ENCODE measurements at regions not wholly inside any gene's neighbourhood (a gene's known extent, or its start where the extent isn't known, plus 50 kb on each side); places are given as distances from the start of the nearest gene placed in this dataset.

DNA sequence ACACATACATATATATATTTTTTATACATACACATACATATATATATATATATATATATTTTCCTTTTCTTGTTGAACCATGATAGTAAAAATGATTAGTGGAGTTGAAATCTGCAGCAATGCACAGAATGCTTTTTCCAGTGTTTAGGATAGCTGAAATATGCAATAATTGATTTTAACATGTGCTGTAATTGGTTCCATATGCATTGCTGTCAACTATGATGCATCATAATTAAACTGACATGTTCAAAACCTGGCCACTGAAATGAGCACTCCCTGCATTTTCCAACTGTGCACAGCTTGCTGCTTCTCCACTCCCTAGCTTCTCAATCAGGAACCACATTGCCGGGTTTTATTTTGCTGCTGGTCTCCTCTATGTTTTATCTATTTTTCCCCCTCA lies 358.3 kb downstream of the PAX1 start:
- TF ChIP-seq, protein P1, sequence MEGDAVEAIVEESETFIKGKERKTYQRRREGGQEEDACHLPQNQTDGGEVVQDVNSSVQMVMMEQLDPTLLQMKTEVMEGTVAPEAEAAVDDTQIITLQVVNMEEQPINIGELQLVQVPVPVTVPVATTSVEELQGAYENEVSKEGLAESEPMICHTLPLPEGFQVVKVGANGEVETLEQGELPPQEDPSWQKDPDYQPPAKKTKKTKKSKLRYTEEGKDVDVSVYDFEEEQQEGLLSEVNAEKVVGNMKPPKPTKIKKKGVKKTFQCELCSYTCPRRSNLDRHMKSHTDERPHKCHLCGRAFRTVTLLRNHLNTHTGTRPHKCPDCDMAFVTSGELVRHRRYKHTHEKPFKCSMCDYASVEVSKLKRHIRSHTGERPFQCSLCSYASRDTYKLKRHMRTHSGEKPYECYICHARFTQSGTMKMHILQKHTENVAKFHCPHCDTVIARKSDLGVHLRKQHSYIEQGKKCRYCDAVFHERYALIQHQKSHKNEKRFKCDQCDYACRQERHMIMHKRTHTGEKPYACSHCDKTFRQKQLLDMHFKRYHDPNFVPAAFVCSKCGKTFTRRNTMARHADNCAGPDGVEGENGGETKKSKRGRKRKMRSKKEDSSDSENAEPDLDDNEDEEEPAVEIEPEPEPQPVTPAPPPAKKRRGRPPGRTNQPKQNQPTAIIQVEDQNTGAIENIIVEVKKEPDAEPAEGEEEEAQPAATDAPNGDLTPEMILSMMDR (IDR thresholded peaks at IDR 0.05 in 2 of 3, conservative IDR thresholded peaks at IDR 0.05 in 1 of 3; ENCODE audit: insufficient read depth in 2 of 3, low read depth in 1 of 3, low read length in 3 of 3): no peak
- no peak for TF ChIP-seq MCM2 (IDR thresholded peaks at IDR 0.05; ENCODE audit: low read depth)
- TF ChIP-seq SRSF1 (IDR thresholded peaks at IDR 0.05; ENCODE audit: low read depth, low read length): no peak
- TF ChIP-seq, protein P2, sequence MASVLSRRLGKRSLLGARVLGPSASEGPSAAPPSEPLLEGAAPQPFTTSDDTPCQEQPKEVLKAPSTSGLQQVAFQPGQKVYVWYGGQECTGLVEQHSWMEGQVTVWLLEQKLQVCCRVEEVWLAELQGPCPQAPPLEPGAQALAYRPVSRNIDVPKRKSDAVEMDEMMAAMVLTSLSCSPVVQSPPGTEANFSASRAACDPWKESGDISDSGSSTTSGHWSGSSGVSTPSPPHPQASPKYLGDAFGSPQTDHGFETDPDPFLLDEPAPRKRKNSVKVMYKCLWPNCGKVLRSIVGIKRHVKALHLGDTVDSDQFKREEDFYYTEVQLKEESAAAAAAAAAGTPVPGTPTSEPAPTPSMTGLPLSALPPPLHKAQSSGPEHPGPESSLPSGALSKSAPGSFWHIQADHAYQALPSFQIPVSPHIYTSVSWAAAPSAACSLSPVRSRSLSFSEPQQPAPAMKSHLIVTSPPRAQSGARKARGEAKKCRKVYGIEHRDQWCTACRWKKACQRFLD (CRISPR knock-in tag; IDR thresholded peaks at IDR 0.05): no peak
- TF ChIP-seq CSDE1 (IDR thresholded peaks at IDR 0.05): no peak
- no peak for TF ChIP-seq CBX8 (IDR thresholded peaks at IDR 0.05; ENCODE audit: borderline replicate concordance, extremely low read depth, low read depth, low read length, poor library complexity, severe bottlenecking)
- TF ChIP-seq CHD1 (IDR thresholded peaks at IDR 0.05; ENCODE audit: low read length): no peak
- no peak for TF ChIP-seq NFYB (IDR thresholded peaks at IDR 0.05; ENCODE audit: extremely low read depth, insufficient read length)

All from K562 (cell line).